CD4-positive, alpha-beta T cell (primary cell): ENCODE measurements at regions not wholly inside any gene's neighbourhood (a gene's known extent, or its start where the extent isn't known, plus 50 kb on each side); places are given as distances from the start of the nearest gene placed in this dataset.

ENCODE experiments used
- ATAC-seq: fragments of 200-7000 bp; cut with Tn5 transposase; one replicate; pipeline ENCODE4 v1.10.0; 2022; ENCODE audit warnings: mild to moderate bottlenecking; ENCODE audit not compliant: poor library complexity
- CTCF ChIA-PET: fragments of 350-600 bp; sonication (Branson Sonifier 250); formaldehyde crosslinking; loops from one replicate; lab custom pipeline; 2021; ENCODE audit warnings: antibody characterized with exemption, inconsistent platforms; lab: Charles Lee
- POLR2A ChIA-PET: fragments of 350-600 bp; sonication (Branson Sonifier 250); formaldehyde crosslinking; loops from one replicate; lab custom pipeline; 2021; ENCODE audit warnings: antibody characterized with exemption, inconsistent platforms; lab: Charles Lee
- DNase-seq, 14 experiments: peaks; one replicate each; pipeline ENCODE4 v3.0.0-alpha.2; 2013 to 2020; ENCODE audit warnings: mixed read lengths in 2 of 14
- H3K27ac ChIP-seq, 2 donors: one replicate each; pipeline versions ENCODE4 v1.5.1 to v1.7.0; 2013; ENCODE audit warnings: low read length in 2 of 2, low read depth in 1 of 2, mild to moderate bottlenecking in 1 of 2
- H3K27me3 ChIP-seq, 2 experiments: 1 replicate in 1 of 2; 2 replicates in 1 of 2; pipeline versions ENCODE4 v1.6.1 to v1.7.0; 2013; ENCODE audit warnings: low read length in 2 of 2, control low read depth in 1 of 2, mild to moderate bottlenecking in 1 of 2, moderate library complexity in 1 of 2; ENCODE audit not compliant: insufficient read depth in 2 of 2, control insufficient read depth in 1 of 2
- H3K36me3 ChIP-seq: one replicate; pipeline ENCODE4 v1.6.1; 2013; ENCODE audit warnings: low read length, control low read depth; ENCODE audit not compliant: insufficient read depth
- H3K4me1 ChIP-seq: one replicate; pipeline ENCODE4 v1.6.1; 2013; ENCODE audit warnings: low read length, control low read depth; ENCODE audit not compliant: insufficient read depth
- H3K4me3 ChIP-seq: one replicate; pipeline ENCODE4 v1.5.1; 2013; ENCODE audit warnings: mild to moderate bottlenecking, low read length, moderate library complexity
- H3K9me3 ChIP-seq, 2 experiments: 1 replicate in 1 of 2; 2 replicates in 1 of 2; pipeline versions ENCODE4 v1.6.1 to v1.7.0; 2013; ENCODE audit warnings: low read length in 2 of 2, mild to moderate bottlenecking in 2 of 2, control low read depth in 1 of 2, moderate library complexity in 1 of 2; ENCODE audit not compliant: control insufficient read depth in 1 of 2, insufficient read depth in 1 of 2
- H3K27ac Mint-ChIP-seq: one replicate; pipeline ENCODE4 v1.8.0; 2020; ENCODE audit warnings: mixed read lengths
- H3K27me3 Mint-ChIP-seq: one replicate; pipeline ENCODE4 v1.8.0; 2021; ENCODE audit warnings: mixed read lengths
- H3K36me3 Mint-ChIP-seq: one replicate; pipeline ENCODE4 v1.8.0; 2021; ENCODE audit warnings: low read depth, mixed read lengths
- H3K4me1 Mint-ChIP-seq: one replicate; pipeline ENCODE4 v1.8.0; 2021; ENCODE audit warnings: low read depth, mixed read lengths
- H3K4me3 Mint-ChIP-seq: one replicate; pipeline ENCODE4 v1.8.0; 2020; ENCODE audit warnings: mild to moderate bottlenecking, mixed read lengths
- H3K9me3 Mint-ChIP-seq: one replicate; pipeline ENCODE4 v1.8.0; 2020; ENCODE audit warnings: mixed read lengths
- intact Hi-C, 2 experiments: fragments of 100-400 bp; cut with DNase I in 1 of 2; cut with micrococcal nuclease in 1 of 2; formaldehyde crosslinking; loops; one replicate each; pipeline versions ENCODE4 v1.15.1 to v1.9.0; 2023 to 2025; cut with DNase I, micrococcal nuclease
- TF ChIP-seq, protein P1 (sequence below): fragments of 200-600 bp; IDR thresholded peaks from one replicate; pipeline ENCODE4 v1.8.0; 2022; ENCODE audit warnings: antibody characterized with exemption, mild to moderate bottlenecking

GRCh38 chr11:71109186-71109585, 143.2 kb downstream of the SHANK2 start:
- no peak for ATAC-seq
- Mint-ChIP-seq H3K9me3 (no peaks in the 10 kb centered on the region), H3K4me1 (no peaks in the 10 kb centered on the region), H3K36me3 (no peaks in the 10 kb centered on the region), H3K4me3 (no peak overlapping the region), H3K27me3 (peaks cover 19% of the 10 kb centered on the region), H3K27ac (no peak overlapping the region)
- ChIA-PET POLR2A (no interaction called here), CTCF (no interaction called here)
- TF ChIP-seq, protein P1, sequence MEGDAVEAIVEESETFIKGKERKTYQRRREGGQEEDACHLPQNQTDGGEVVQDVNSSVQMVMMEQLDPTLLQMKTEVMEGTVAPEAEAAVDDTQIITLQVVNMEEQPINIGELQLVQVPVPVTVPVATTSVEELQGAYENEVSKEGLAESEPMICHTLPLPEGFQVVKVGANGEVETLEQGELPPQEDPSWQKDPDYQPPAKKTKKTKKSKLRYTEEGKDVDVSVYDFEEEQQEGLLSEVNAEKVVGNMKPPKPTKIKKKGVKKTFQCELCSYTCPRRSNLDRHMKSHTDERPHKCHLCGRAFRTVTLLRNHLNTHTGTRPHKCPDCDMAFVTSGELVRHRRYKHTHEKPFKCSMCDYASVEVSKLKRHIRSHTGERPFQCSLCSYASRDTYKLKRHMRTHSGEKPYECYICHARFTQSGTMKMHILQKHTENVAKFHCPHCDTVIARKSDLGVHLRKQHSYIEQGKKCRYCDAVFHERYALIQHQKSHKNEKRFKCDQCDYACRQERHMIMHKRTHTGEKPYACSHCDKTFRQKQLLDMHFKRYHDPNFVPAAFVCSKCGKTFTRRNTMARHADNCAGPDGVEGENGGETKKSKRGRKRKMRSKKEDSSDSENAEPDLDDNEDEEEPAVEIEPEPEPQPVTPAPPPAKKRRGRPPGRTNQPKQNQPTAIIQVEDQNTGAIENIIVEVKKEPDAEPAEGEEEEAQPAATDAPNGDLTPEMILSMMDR, result no peak
- Histone ChIP-seq H3K27me3 (peaks cover 5 to 7% of the 10 kb centered on the region in 2 experiments), H3K27ac (no peak overlapping the region), H3K4me3 (no peak overlapping the region), H3K4me1 (no peaks in the 10 kb centered on the region), H3K36me3 (no peaks in the 10 kb centered on the region), H3K9me3 (no peaks in the 10 kb centered on the region)
- DNase-seq, result no peak
- intact Hi-C loops, result no loop called here

GRCh38 chr11:71108013-71108865, 144.1 kb downstream of the SHANK2 start:
- ChIA-PET CTCF (no interaction called here), POLR2A (no interaction called here)
- no peak for DNase-seq
- Histone ChIP-seq H3K9me3 (no peaks in the 10 kb centered on the region), H3K4me1 (no peaks in the 10 kb centered on the region), H3K4me3 (no peak overlapping the region), H3K27ac (no peak overlapping the region), H3K27me3 (peaks cover 0 to 7% of the 10 kb centered on the region in 2 experiments), H3K36me3 (no peaks in the 10 kb centered on the region)
- H3K27me3 Mint-ChIP-seq, result peaks cover 16% of the 10 kb centered on the region
- TF ChIP-seq, protein P1, result no peak
- no peak overlapping the region for H3K27ac Mint-ChIP-seq
- H3K4me3 Mint-ChIP-seq, result no peak overlapping the region
- no peaks in the 10 kb centered on the region for H3K4me1 Mint-ChIP-seq
- intact Hi-C loops, result no loop called here
- no peaks in the 10 kb centered on the region for H3K36me3 Mint-ChIP-seq
- ATAC-seq, result no peak
- no peaks in the 10 kb centered on the region for H3K9me3 Mint-ChIP-seq

DNA sequence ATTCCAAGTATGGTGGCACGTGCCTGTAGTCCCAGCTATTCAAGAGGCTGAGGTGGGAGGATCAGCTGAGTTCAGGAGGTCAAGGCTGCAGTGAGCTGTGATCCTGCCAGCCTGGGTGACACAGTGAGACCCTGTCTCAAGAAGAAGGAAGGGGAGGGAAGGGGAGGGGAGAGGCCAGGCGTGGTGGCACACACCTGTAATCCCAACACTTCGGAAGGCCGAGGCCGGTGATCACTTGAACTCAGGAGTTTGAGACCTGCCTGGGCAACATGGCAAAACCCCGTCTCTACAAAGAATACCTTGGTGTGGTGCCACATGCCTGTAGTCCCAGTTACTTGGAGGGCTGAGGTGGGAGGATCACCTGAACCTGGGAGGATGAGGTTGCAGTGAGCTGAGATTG, 145.7 kb downstream of the SHANK2 start:
- H3K36me3 Mint-ChIP-seq, result no peaks in the 10 kb centered on the region
- DNase-seq, result no peak
- H3K27ac Mint-ChIP-seq, result no peak overlapping the region
- ChIA-PET CTCF (no interaction called here), POLR2A (no interaction called here)
- TF ChIP-seq, protein P1, result no peak
- H3K4me1 Mint-ChIP-seq, result no peaks in the 10 kb centered on the region
- Histone ChIP-seq H3K27ac (no peak overlapping the region), H3K27me3 (no peaks in the 10 kb centered on the region), H3K4me3 (no peak overlapping the region), H3K9me3 (no peaks in the 10 kb centered on the region), H3K36me3 (no peaks in the 10 kb centered on the region), H3K4me1 (no peaks in the 10 kb centered on the region)
- H3K4me3 Mint-ChIP-seq, result no peak overlapping the region
- intact Hi-C loops, result no loop called here
- no peaks in the 10 kb centered on the region for H3K9me3 Mint-ChIP-seq
- no peak for ATAC-seq
- H3K27me3 Mint-ChIP-seq, result peaks cover 5% of the 10 kb centered on the region
